ENCODE measurements at regions not wholly inside any gene's neighbourhood (a gene's known extent, or its start where the extent isn't known, plus 50 kb on each side); places are given as distances from the start of the nearest gene placed in this dataset.

GRCh38 chr11:97996762-97997161 is 1024.0 kb upstream of the CNTN5 start (continued):
- no peak for TF ChIP-seq EGR1 (IDR thresholded peaks at IDR 0.05; ENCODE audit: low read depth in 2 of 2)
- no peak for TF ChIP-seq YY1 (IDR thresholded peaks at IDR 0.05)

DNA sequence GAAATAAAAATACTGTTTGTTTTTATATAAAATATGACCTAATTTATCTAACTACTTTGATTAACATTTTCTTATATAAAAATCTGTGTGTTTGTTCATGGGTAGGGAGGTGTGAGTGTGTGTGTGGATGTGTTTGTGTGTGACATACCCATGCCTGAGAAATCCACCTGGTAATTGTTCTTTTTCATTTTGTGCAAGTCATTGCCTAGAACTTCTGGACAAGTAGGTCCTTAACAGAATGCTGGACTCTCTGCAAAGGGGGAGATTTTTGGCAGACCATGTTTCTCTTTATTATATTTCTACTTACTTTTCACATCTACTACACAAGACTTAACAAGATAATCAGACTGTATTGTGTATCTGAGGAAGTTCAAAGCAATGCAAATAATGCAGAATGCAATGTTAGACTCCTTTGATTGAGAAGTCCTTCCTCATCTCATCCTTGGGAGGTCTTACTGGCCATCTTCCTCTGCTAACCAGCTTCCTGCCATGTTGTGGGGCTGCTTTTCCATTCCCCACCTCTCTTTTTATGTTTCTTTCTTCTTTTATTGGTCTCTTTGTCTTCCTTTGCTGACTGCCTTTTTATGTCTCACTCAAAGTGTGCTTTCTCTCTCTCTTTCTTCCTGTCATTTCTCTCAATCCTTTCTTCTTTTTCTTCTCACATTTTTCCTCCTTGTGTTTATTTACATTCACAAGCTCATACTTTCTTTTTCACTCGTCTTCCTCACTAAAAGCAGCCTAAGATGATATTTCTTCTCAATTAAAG is 1017.0 kb upstream of the CNTN5 start:
- TF ChIP-seq, protein P1, sequence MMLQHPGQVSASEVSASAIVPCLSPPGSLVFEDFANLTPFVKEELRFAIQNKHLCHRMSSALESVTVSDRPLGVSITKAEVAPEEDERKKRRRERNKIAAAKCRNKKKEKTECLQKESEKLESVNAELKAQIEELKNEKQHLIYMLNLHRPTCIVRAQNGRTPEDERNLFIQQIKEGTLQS (IDR thresholded peaks at IDR 0.05) = no peak
- no peak for DNase-seq (ENCODE audit: low spot score)
- Histone ChIP-seq H3K27me3 (ENCODE audit: control insufficient read depth in 4 of 4, insufficient read depth in 4 of 4, low read length in 3 of 4) (no peaks in the 10 kb centered on the region), H3K36me3 (ENCODE audit: control insufficient read depth in 4 of 4, insufficient read depth in 3 of 4, low read depth in 1 of 4, low read length in 3 of 4) (no peaks in the 10 kb centered on the region), H3K4me1 (ENCODE audit: control insufficient read depth in 4 of 4, insufficient read depth in 4 of 4, low read length in 3 of 4) (no peaks in the 10 kb centered on the region), H3K4me3 (ENCODE audit: low read depth in 1 of 3, low read length in 3 of 3) (no peak overlapping the region), H3K9ac (ENCODE audit: low read depth in 1 of 2, low read length in 2 of 2) (no peak overlapping the region), H3K27ac (ENCODE audit: low read depth in 1 of 2, low read length in 2 of 2) (no peak overlapping the region), H3K9me3 (ENCODE audit: control insufficient read depth in 4 of 4, low read length in 3 of 4) (no peaks in the 10 kb centered on the region)
- WGBS = 8% methylated on average over 1 of the region's 1 CpG

DNA sequence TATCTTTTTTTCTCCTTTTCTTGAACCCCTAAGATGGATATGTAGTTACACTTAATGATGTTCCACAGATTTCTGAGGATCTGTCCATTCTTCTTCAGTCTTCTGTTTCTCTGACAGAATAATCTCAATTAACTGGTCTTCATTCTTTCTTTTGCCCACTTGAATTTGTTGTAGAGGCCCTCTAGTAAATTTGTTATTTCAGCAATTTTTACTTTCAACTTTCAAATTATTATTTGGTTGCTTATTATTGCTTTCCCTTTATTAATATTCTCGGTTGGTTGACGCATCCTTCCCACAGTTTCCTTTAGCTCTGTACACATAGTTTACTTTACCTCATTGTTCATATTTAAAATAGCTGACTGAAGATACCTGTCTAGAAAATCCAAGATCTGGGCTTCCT is 1013.7 kb upstream of the CNTN5 start:
- peaks cover 0 to 1% (median 0%) of the 10 kb centered on the region in 4 donors for H3K27me3 ChIP-seq (ENCODE audit: control insufficient read depth in 4 of 4, insufficient read depth in 4 of 4, low read length in 3 of 4)
- H3K9ac ChIP-seq (ENCODE audit: low read depth in 1 of 2, low read length in 2 of 2) = no peak overlapping the region
- H3K36me3 ChIP-seq (ENCODE audit: control insufficient read depth in 4 of 4, insufficient read depth in 3 of 4, low read depth in 1 of 4, low read length in 3 of 4) = no peaks in the 10 kb centered on the region
- peaks cover 0 to under 1% (median 0%) of the 10 kb centered on the region in 4 donors for H3K9me3 ChIP-seq (ENCODE audit: control insufficient read depth in 4 of 4, low read length in 3 of 4)
- H3K4me1 ChIP-seq (ENCODE audit: control insufficient read depth in 4 of 4, insufficient read depth in 4 of 4, low read length in 3 of 4) = no peaks in the 10 kb centered on the region
- TF ChIP-seq GABPA (IDR thresholded peaks at IDR 0.05 in 1 of 2, conservative IDR thresholded peaks at IDR 0.05 in 1 of 2) (no peak), NR2F2 (IDR thresholded peaks at IDR 0.05) (no peak), FOXA2 (IDR thresholded peaks at IDR 0.05) (no peak), HNF4G (IDR thresholded peaks at IDR 0.05) (no peak), MAX (IDR thresholded peaks at IDR 0.05) (no peak), TAF1 (conservative IDR thresholded peaks at IDR 0.05) (no peak), CTCF (IDR thresholded peaks at IDR 0.05; ENCODE audit: low read depth, low read length, missing input control) (no peak), FOXA1 (IDR thresholded peaks at IDR 0.05) (no peak), ZBTB33 (IDR thresholded peaks at IDR 0.05) (no peak), HNF4A (conservative IDR thresholded peaks at IDR 0.05) (no peak), RXRA (IDR thresholded peaks at IDR 0.05) (no peak), REST (IDR thresholded peaks at IDR 0.05) (no peak)
- no peak overlapping the region for H3K4me3 ChIP-seq (ENCODE audit: low read depth in 1 of 3, low read length in 3 of 3)
- no peak overlapping the region for H3K27ac ChIP-seq (ENCODE audit: low read depth in 1 of 2, low read length in 2 of 2)
- 80% methylated on average over 2 of the region's 2 CpGs for WGBS
- DNase-seq (ENCODE audit: low spot score) = no peak
